HG02798 (cell line): ENCODE measurements at regions not wholly inside any gene's neighbourhood (a gene's known extent, or its start where the extent isn't known, plus 50 kb on each side); places are given as distances from the start of the nearest gene placed in this dataset.

ENCODE experiments used
- ATAC-seq: cut with Tn5 transposase; IDR thresholded peaks from one replicate; pipeline ENCODE4 v1.9.1; 2021; ENCODE audit warnings: mild to moderate bottlenecking; ENCODE audit not compliant: unreplicated experiment, poor library complexity

- no peak for ATAC-seq
These were observed 240.0 kb downstream of the DIO2 start for GRCh38 chr14:79971330-79971729.

- ATAC-seq, result no peak
These were observed 243.9 kb downstream of the DIO2 start for GRCh38 chr14:79967453-79967852.

GRCh38 chr14:79967001-79967400, 244.3 kb downstream of the DIO2 start:
- ATAC-seq, result no peak

- ATAC-seq, result no peak
These were observed 245.4 kb downstream of the DIO2 start for GRCh38 chr14:79965896-79966295.

- no peak for ATAC-seq
These were observed 250.1 kb downstream of the DIO2 start for GRCh38 chr14:79961197-79961596.

GRCh38 chr14:79960288-79960687, 251.0 kb downstream of the DIO2 start:
- ATAC-seq, result no peak

- ATAC-seq, result no peak
These were observed 259.7 kb downstream of the DIO2 start for GRCh38 chr14:79951572-79951971.

- no peak for ATAC-seq
These were observed 261.4 kb downstream of the DIO2 start for GRCh38 chr14:79949906-79950305.

GRCh38 chr14:79947440-79948054, 263.8 kb downstream of the DIO2 start:
- no peak for ATAC-seq

- no peak for ATAC-seq
These were observed 272.1 kb downstream of the DIO2 start for GRCh38 chr14:79939235-79939634.

GRCh38 chr14:79938185-79938584, 273.1 kb downstream of the DIO2 start:
- ATAC-seq, result no peak

- no peak for ATAC-seq
These were observed 273.9 kb downstream of the DIO2 start for GRCh38 chr14:79937433-79937832.

- no peak for ATAC-seq
These were observed 286.8 kb downstream of the DIO2 start for GRCh38 chr14:79924551-79924950.

GRCh38 chr14:79920180-79920692, 291.1 kb downstream of the DIO2 start:
- no peak for ATAC-seq
